IPS DF 6.9 (cell line): ENCODE measurements at regions not wholly inside any gene's neighbourhood (a gene's known extent, or its start where the extent isn't known, plus 50 kb on each side); places are given as distances from the start of the nearest gene placed in this dataset.
"Not testable (repeated sequence)": the region's sequence is repeated elsewhere in the genome, so short reads cannot be mapped to it uniquely, and the experiment has no call there.

Experiments
- DNase-seq: peaks from one replicate; pipeline ENCODE4 v3.0.0-alpha.2; 2013; ENCODE audit warnings: low read depth, low spot score
- H3K27ac ChIP-seq: one replicate; pipeline ENCODE4 v1.5.1; 2013; ENCODE audit warnings: low read length, control low read depth
- H3K27me3 ChIP-seq: 2 replicates; pipeline ENCODE4 v1.6.1; 2013; ENCODE audit warnings: mild to moderate bottlenecking, low read length; ENCODE audit not compliant: control insufficient read depth, insufficient read depth
- H3K36me3 ChIP-seq: 2 replicates; pipeline ENCODE4 v1.6.1; 2013; ENCODE audit warnings: low read length; ENCODE audit not compliant: control insufficient read depth, insufficient read depth
- H3K4me1 ChIP-seq: 2 replicates; pipeline ENCODE4 v1.6.1; 2013; ENCODE audit warnings: low read length; ENCODE audit not compliant: control insufficient read depth, insufficient read depth
- H3K4me3 ChIP-seq: 2 replicates; pipeline ENCODE4 v1.5.1; 2013; ENCODE audit warnings: mild to moderate bottlenecking, low read length
- H3K9me3 ChIP-seq: 2 replicates; pipeline ENCODE4 v1.6.1; 2013; ENCODE audit warnings: low read length, inconsistent platforms; ENCODE audit not compliant: control insufficient read depth, insufficient read depth
- WGBS: extraction: QIAGEN DNeasy Blood & Tissue Kit; methylation state at CpG from one replicate; pipeline ENCODE4 v1.1.7; 2013; ENCODE audit warnings: mixed read lengths, missing lambda C conversion rate; ENCODE audit not compliant: insufficient read length, insufficient coverage; 5-methylcytosine and 5-hydroxymethylcytosine counted together

- DNase-seq, result no peak
- Histone ChIP-seq H3K4me3 (no peak overlapping the region), H3K27me3 (no peaks in the 10 kb centered on the region), H3K36me3 (no peaks in the 10 kb centered on the region), H3K4me1 (peaks cover 5% of the 10 kb centered on the region; the same call in 1 of the 2 replicates), H3K27ac (no peak overlapping the region), H3K9me3 (no peaks in the 10 kb centered on the region)
- no CpG with 5 or more reads among the region's 5 CpGs for WGBS
Observed at GRCh38 chr10:28467615-28468014, 65.3 kb upstream of the WAC start.

- no peaks in the 10 kb centered on the region for H3K36me3 ChIP-seq
- no CpG with 5 or more reads among the region's 10 CpGs for WGBS
- DNase-seq, result no peak
- no peaks in the 10 kb centered on the region for H3K27me3 ChIP-seq
- H3K9me3 ChIP-seq, result no peaks in the 10 kb centered on the region
- peaks cover 5% of the 10 kb centered on the region; the same call in 1 of the 2 replicates for H3K4me1 ChIP-seq
- no peak overlapping the region for H3K4me3 ChIP-seq
- no peak overlapping the region for H3K27ac ChIP-seq
Observed at GRCh38 chr10:28468707-28469483, 64.0 kb upstream of the WAC start.

GRCh38 chr10:28470873-28471651 lies 61.9 kb upstream of the WAC start:
- DNase-seq, result no peak
- Histone ChIP-seq H3K4me3 (no peak overlapping the region), H3K4me1 (peaks cover 5% of the 10 kb centered on the region; the same call in 1 of the 2 replicates), H3K27ac (no peak overlapping the region), H3K27me3 (no peaks in the 10 kb centered on the region), H3K36me3 (no peaks in the 10 kb centered on the region), H3K9me3 (no peaks in the 10 kb centered on the region)
- WGBS, result no CpG with 5 or more reads among the region's 12 CpGs

- Histone ChIP-seq H3K9me3 (no peaks in the 10 kb centered on the region), H3K27ac (no peak overlapping the region), H3K27me3 (no peaks in the 10 kb centered on the region), H3K4me1 (peaks cover 5% of the 10 kb centered on the region; the same call in 1 of the 2 replicates), H3K4me3 (no peak overlapping the region), H3K36me3 (no peaks in the 10 kb centered on the region)
- DNase-seq, result no peak
- WGBS, result no CpG with 5 or more reads among the region's 6 CpGs
Observed at GRCh38 chr10:28471652-28472050, 61.3 kb upstream of the WAC start.

- no peak for DNase-seq
- Histone ChIP-seq H3K4me3 (no peak overlapping the region), H3K4me1 (no peaks in the 10 kb centered on the region), H3K27me3 (no peaks in the 10 kb centered on the region), H3K27ac (no peak overlapping the region), H3K36me3 (no peaks in the 10 kb centered on the region), H3K9me3 (no peaks in the 10 kb centered on the region)
- WGBS, result no CpG with 5 or more reads among the region's 1 CpG
Observed at GRCh38 chr10:28478646-28479045, 54.3 kb upstream of the WAC start.

GRCh38 chr10:28479425-28479865 lies 53.5 kb upstream of the WAC start:
- no peak for DNase-seq
- H3K27ac ChIP-seq, result no peak overlapping the region
- no CpG with 5 or more reads among the region's 5 CpGs for WGBS
- H3K9me3 ChIP-seq, result no peaks in the 10 kb centered on the region
- H3K4me3 ChIP-seq, result no peak overlapping the region
- no peaks in the 10 kb centered on the region for H3K36me3 ChIP-seq
- no peaks in the 10 kb centered on the region for H3K4me1 ChIP-seq
- H3K27me3 ChIP-seq, result no peaks in the 10 kb centered on the region

GRCh38 chr10:28479927-28480627 lies 52.8 kb upstream of the WAC start:
- H3K4me3 ChIP-seq, result no peak overlapping the region
- no peaks in the 10 kb centered on the region for H3K36me3 ChIP-seq
- H3K9me3 ChIP-seq, result no peaks in the 10 kb centered on the region
- WGBS, result no CpG with 5 or more reads among the region's 4 CpGs
- no peaks in the 10 kb centered on the region for H3K4me1 ChIP-seq
- H3K27me3 ChIP-seq, result no peaks in the 10 kb centered on the region
- no peak for DNase-seq
- no peak overlapping the region for H3K27ac ChIP-seq

- no peak overlapping the region for H3K27ac ChIP-seq
- WGBS, result no CpG with 5 or more reads among the region's 3 CpGs
- DNase-seq, result no peak
Observed at GRCh38 chr10:28480628-28480965, 52.3 kb upstream of the WAC start.

GRCh38 chr10:28481346-28481745 lies 51.6 kb upstream of the WAC start:
- H3K4me3 ChIP-seq, H3K9me3 ChIP-seq, H3K27ac ChIP-seq, H3K36me3 ChIP-seq, DNase-seq, H3K4me1 ChIP-seq, H3K27me3 ChIP-seq: not testable (repeated sequence)
- WGBS, result no CpG with 5 or more reads among the region's 5 CpGs

More at GRCh38 chr10:28480628-28480965, 52.3 kb upstream of the WAC start:
- H3K36me3 ChIP-seq, result no peaks in the 10 kb centered on the region
- no peaks in the 10 kb centered on the region for H3K27me3 ChIP-seq
- no peaks in the 10 kb centered on the region for H3K4me1 ChIP-seq
- H3K4me3 ChIP-seq, result no peak overlapping the region
- H3K9me3 ChIP-seq, result no peaks in the 10 kb centered on the region

GRCh38 chr10:28481968-28482367 lies 51.0 kb upstream of the WAC start:
- Histone ChIP-seq H3K27ac (no peak overlapping the region), H3K27me3 (no peaks in the 10 kb centered on the region), H3K4me1 (no peaks in the 10 kb centered on the region), H3K4me3 (no peak overlapping the region), H3K9me3 (no peaks in the 10 kb centered on the region), H3K36me3 (no peaks in the 10 kb centered on the region)
- no peak for DNase-seq
- no CpG with 5 or more reads among the region's 1 CpG for WGBS
